ENCODE measurements at regions not wholly inside any gene's neighbourhood (a gene's known extent, or its start where the extent isn't known, plus 50 kb on each side); places are given as distances from the start of the nearest gene placed in this dataset.

DNA sequence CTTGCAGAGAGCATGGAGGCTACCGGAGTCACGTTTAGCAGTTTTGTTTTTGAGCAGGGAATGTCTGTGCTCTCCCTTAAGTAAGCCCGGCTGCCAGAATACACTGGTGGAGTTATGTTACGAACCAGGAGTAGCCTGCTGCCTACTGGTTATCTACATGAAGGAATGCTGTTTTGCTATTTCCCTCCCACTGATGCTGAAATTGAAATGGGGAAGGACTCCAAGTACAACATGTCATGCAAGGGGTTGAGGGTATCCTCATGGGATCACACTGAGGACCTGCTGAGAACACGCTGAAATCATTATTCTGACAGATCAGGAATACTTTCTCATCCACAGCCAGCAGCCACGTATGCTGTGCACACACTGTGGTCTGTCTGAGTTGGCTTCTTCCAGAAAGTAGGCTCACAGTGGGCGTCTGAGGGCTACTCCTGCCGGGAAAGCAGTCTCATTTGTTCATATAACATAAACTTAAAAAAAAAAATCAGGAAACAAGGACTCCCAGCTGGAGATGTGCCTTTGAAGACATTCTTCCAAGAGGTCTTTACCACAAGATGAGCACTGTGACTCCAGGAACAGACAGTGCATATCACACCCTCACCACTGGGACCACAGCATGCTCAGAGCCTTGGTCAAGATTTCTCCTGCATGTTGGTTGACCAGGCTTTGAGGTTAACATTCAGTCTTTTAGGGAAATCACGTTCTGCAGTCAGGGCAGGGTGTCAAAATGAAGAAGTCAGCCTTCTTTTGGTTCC, 300.4 kb upstream of the RASGRP1 start:
- Histone ChIP-seq H3K9me3 (ENCODE audit: low read length) (no peaks in the 10 kb centered on the region), H3K27me3 (ENCODE audit: insufficient read depth, low read length) (no peaks in the 10 kb centered on the region), H3K4me1 (ENCODE audit: insufficient read depth, low read length, severe bottlenecking) (no peaks in the 10 kb centered on the region), H3K79me2 (ENCODE audit: insufficient read depth, low read length) (no peaks in the 10 kb centered on the region), H3K4me3 (ENCODE audit: low read depth, low read length, poor library complexity, severe bottlenecking) (no peak overlapping the region), H2AFZ (ENCODE audit: low read length) (no peak overlapping the region), H3K36me3 (ENCODE audit: insufficient read depth, low read length) (no peaks in the 10 kb centered on the region), H4K20me1 (ENCODE audit: insufficient read depth, low read length) (no peaks in the 10 kb centered on the region), H3K4me2 (ENCODE audit: low read length) (no peak overlapping the region), H3K9me2 (ENCODE audit: low read depth, low read length) (no peaks in the 10 kb centered on the region), H3K9ac (ENCODE audit: low read length) (no peak overlapping the region), H3F3A (ENCODE audit: insufficient read depth, low read length) (no peaks in the 10 kb centered on the region), H3K27ac (ENCODE audit: low read depth, low read length, poor library complexity, severe bottlenecking) (no peak overlapping the region)
- TF ChIP-seq, protein P1, sequence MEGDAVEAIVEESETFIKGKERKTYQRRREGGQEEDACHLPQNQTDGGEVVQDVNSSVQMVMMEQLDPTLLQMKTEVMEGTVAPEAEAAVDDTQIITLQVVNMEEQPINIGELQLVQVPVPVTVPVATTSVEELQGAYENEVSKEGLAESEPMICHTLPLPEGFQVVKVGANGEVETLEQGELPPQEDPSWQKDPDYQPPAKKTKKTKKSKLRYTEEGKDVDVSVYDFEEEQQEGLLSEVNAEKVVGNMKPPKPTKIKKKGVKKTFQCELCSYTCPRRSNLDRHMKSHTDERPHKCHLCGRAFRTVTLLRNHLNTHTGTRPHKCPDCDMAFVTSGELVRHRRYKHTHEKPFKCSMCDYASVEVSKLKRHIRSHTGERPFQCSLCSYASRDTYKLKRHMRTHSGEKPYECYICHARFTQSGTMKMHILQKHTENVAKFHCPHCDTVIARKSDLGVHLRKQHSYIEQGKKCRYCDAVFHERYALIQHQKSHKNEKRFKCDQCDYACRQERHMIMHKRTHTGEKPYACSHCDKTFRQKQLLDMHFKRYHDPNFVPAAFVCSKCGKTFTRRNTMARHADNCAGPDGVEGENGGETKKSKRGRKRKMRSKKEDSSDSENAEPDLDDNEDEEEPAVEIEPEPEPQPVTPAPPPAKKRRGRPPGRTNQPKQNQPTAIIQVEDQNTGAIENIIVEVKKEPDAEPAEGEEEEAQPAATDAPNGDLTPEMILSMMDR (IDR thresholded peaks at IDR 0.05; ENCODE audit: low read length): no peak

DNA sequence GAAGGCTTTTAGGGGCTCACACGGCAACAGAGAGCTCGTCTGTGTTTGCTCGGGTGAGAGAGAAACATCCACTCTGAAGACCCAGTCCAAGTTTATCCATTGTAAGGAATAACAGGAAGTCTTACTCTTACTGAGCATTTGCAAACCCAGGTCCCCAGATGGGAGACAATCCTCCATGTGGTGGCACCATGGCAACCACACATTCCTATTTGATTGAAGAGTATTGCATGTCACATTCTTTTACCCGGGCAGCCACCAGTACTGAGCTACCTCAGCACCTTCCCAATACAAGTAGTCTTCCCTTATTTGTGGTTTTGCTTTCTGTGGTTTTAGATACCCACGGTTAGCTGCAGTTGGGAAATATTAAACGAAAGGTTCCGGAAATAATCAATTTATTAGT, 302.9 kb upstream of the RASGRP1 start:
- Histone ChIP-seq H3K79me2 (ENCODE audit: insufficient read depth, low read length) (no peaks in the 10 kb centered on the region), H3K9me3 (ENCODE audit: low read length) (no peaks in the 10 kb centered on the region), H3K27me3 (ENCODE audit: insufficient read depth, low read length) (no peaks in the 10 kb centered on the region), H3K4me1 (ENCODE audit: insufficient read depth, low read length, severe bottlenecking) (no peaks in the 10 kb centered on the region), H3K4me3 (ENCODE audit: low read depth, low read length, poor library complexity, severe bottlenecking) (no peak overlapping the region), H3K4me2 (ENCODE audit: low read length) (no peak overlapping the region), H3K27ac (ENCODE audit: low read depth, low read length, poor library complexity, severe bottlenecking) (no peak overlapping the region), H2AFZ (ENCODE audit: low read length) (no peak overlapping the region), H3K36me3 (ENCODE audit: insufficient read depth, low read length) (no peaks in the 10 kb centered on the region), H3K9me2 (ENCODE audit: low read depth, low read length) (no peaks in the 10 kb centered on the region), H4K20me1 (ENCODE audit: insufficient read depth, low read length) (no peaks in the 10 kb centered on the region), H3F3A (ENCODE audit: insufficient read depth, low read length) (no peaks in the 10 kb centered on the region), H3K9ac (ENCODE audit: low read length) (no peak overlapping the region)
- no peak for TF ChIP-seq EZH2 (IDR thresholded peaks at IDR 0.05; ENCODE audit: borderline replicate concordance, low read length)
- TF ChIP-seq, protein P1 (IDR thresholded peaks at IDR 0.05; ENCODE audit: low read length): no peak

DNA sequence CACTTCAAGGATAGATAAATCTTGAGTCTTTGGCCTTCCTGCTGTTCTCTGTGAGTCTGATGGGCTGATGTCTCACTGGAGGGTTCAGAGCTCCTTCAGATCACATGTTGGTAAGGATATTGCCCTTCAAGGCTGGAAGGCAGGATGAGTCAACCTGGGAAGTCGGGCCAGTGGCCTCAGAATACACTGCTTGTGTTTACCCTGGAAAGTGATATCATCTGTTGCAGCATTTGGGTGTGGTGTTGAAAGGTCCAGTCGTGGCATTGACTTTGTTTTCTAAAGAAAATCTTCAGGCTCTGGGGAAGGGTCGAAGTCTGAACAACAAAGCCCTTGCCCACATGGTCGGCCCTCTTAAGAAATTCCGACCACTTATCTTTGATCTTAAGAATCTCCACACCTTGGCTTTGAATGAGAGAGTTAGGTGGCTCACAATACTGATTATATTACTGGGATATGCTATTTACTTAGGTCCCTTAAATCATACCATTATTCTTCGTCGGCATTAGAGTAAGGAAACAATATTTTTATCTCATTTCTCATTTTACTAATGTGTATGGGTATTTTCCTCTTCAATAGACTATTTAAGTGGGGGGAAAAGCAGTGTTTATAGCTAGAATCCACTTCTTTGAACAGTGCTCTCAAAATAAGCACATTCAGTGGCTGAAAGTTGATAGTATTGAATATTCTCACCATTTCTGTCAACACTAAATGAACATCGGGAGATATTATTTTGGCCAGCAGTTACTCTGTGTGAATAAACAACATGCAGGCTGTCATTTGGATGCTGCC, 303.9 kb upstream of the RASGRP1 start:
- no peaks in the 10 kb centered on the region for H3K9me2 ChIP-seq (ENCODE audit: low read depth, low read length)
- H3F3A ChIP-seq (ENCODE audit: insufficient read depth, low read length): no peaks in the 10 kb centered on the region
- no peaks in the 10 kb centered on the region for H3K27me3 ChIP-seq (ENCODE audit: insufficient read depth, low read length)
- no peak overlapping the region for H3K9ac ChIP-seq (ENCODE audit: low read length)
- no peak overlapping the region for H2AFZ ChIP-seq (ENCODE audit: low read length)
- H3K79me2 ChIP-seq (ENCODE audit: insufficient read depth, low read length): no peaks in the 10 kb centered on the region
- H3K4me2 ChIP-seq (ENCODE audit: low read length): no peak overlapping the region
- TF ChIP-seq, protein P1 (IDR thresholded peaks at IDR 0.05; ENCODE audit: low read length): no peak
- no peak for TF ChIP-seq EZH2 (IDR thresholded peaks at IDR 0.05; ENCODE audit: borderline replicate concordance, low read length)
- H3K9me3 ChIP-seq (ENCODE audit: low read length): no peaks in the 10 kb centered on the region
- no peaks in the 10 kb centered on the region for H4K20me1 ChIP-seq (ENCODE audit: insufficient read depth, low read length)
- H3K4me1 ChIP-seq (ENCODE audit: insufficient read depth, low read length, severe bottlenecking): no peaks in the 10 kb centered on the region
- H3K27ac ChIP-seq (ENCODE audit: low read depth, low read length, poor library complexity, severe bottlenecking): no peak overlapping the region
- H3K36me3 ChIP-seq (ENCODE audit: insufficient read depth, low read length): no peaks in the 10 kb centered on the region
- no peak overlapping the region for H3K4me3 ChIP-seq (ENCODE audit: low read depth, low read length, poor library complexity, severe bottlenecking)
